Body of pancreas (tissue), 4 donors: ENCODE measurements at regions not wholly inside any gene's neighbourhood (a gene's known extent, or its start where the extent isn't known, plus 50 kb on each side); places are given as distances from the start of the nearest gene placed in this dataset.

Experiments used
- CTCF ChIP-seq, 7 experiments: fragments of 450-650 bp in 4 of 7; fragments of 200-600 bp in 3 of 7; sonication (generic) in 3 of 7; IDR thresholded peaks; one replicate each; pipeline ENCODE4 v1.5.1; 2016 to 2019; ENCODE audit warnings: antibody characterized with exemption in 7 of 7
- POLR2A ChIP-seq, 3 donors: fragments of 450-650 bp; IDR thresholded peaks; one replicate each; pipeline ENCODE4 v1.6.1; 2016; ENCODE audit warnings: antibody characterized with exemption in 3 of 3, mild to moderate bottlenecking in 2 of 3

GRCh38 chr6:93749191-93749590, 329.8 kb upstream of the EPHA7 start:
- TF ChIP-seq POLR2A (IDR thresholded peaks at IDR 0.05) (no peak), CTCF (IDR thresholded peaks at IDR 0.05) (no peak)
